Keratinocyte (primary cell): ENCODE measurements at regions not wholly inside any gene's neighbourhood (a gene's known extent, or its start where the extent isn't known, plus 50 kb on each side); places are given as distances from the start of the nearest gene placed in this dataset.

Experiments used
- DNase-seq: peaks from one replicate; pipeline ENCODE4 v3.0.0-alpha.2; 2011; ENCODE audit warnings: low read depth, missing footprints, low spot score
- FAIRE-seq: peaks from 2 replicates; lab custom pipeline; 2011; peaks lifted over from hg19 to GRCh38; lab: Jason Lieb, UNC
- H2AFZ ChIP-seq: 2 replicates; pipeline ENCODE4 v1.6.0; 2012; ENCODE audit warnings: low read length, control low read depth, inconsistent platforms; ENCODE audit not compliant: control insufficient read depth
- H3K27ac ChIP-seq: 2 replicates; pipeline ENCODE4 v1.5.1; 2011; ENCODE audit warnings: low read length; ENCODE audit not compliant: control insufficient read depth, insufficient read depth
- H3K27me3 ChIP-seq: 3 replicates; pipeline ENCODE4 v1.6.0; 2011; ENCODE audit warnings: low read length; ENCODE audit not compliant: control insufficient read depth, insufficient read depth; ENCODE audit errors: extremely low read depth
- H3K36me3 ChIP-seq, 2 experiments: 2 replicates in 1 of 2; 3 replicates in 1 of 2; pipeline ENCODE4 v1.5.1; 2011; ENCODE audit warnings: low read length in 2 of 2, mild to moderate bottlenecking in 1 of 2; ENCODE audit not compliant: control insufficient read depth in 2 of 2, insufficient read depth in 2 of 2; ENCODE audit errors: extremely low read depth in 1 of 2
- H3K4me1 ChIP-seq: 3 replicates; pipeline ENCODE4 v1.5.1; 2011; ENCODE audit warnings: low read length; ENCODE audit not compliant: control insufficient read depth, insufficient read depth; ENCODE audit errors: extremely low read depth
- H3K4me2 ChIP-seq: 3 replicates; pipeline ENCODE4 v1.6.0; 2011; ENCODE audit warnings: low read depth, low read length; ENCODE audit not compliant: control insufficient read depth, insufficient read depth; ENCODE audit errors: extremely low read depth
- H3K4me3 ChIP-seq, 3 experiments: fragments of 200-600 bp in 1 of 3; sonication (generic) in 1 of 3; 2 replicates in 2 of 3; 3 replicates in 1 of 3; pipeline ENCODE4 v1.5.1; 2011 to 2016; ENCODE audit warnings: low read length in 3 of 3, mild to moderate bottlenecking in 3 of 3, control low read depth in 2 of 3, inconsistent platforms in 1 of 3, low read depth in 1 of 3, mixed read lengths in 1 of 3, mixed run types in 1 of 3, moderate library complexity in 1 of 3; ENCODE audit not compliant: control insufficient read depth in 2 of 3, insufficient read depth in 2 of 3; ENCODE audit errors: extremely low read depth in 1 of 3
- H3K79me2 ChIP-seq: 2 replicates; pipeline ENCODE4 v1.6.0; 2012; ENCODE audit warnings: low read length; ENCODE audit not compliant: control insufficient read depth, insufficient read depth
- H3K9ac ChIP-seq: 3 replicates; pipeline ENCODE4 v1.6.0; 2011; ENCODE audit warnings: low read length; ENCODE audit not compliant: control insufficient read depth, insufficient read depth; ENCODE audit errors: extremely low read depth
- H3K9me1 ChIP-seq: 3 replicates; pipeline ENCODE4 v1.6.0; 2011; ENCODE audit warnings: low read length; ENCODE audit not compliant: control insufficient read depth, insufficient read depth; ENCODE audit errors: extremely low read depth
- H3K9me3 ChIP-seq: 2 replicates; pipeline ENCODE4 v1.5.1; 2012; ENCODE audit warnings: low read depth, low read length; ENCODE audit not compliant: control insufficient read depth
- H4K20me1 ChIP-seq: 3 replicates; pipeline ENCODE4 v1.6.0; 2011; ENCODE audit warnings: low read length; ENCODE audit not compliant: control insufficient read depth, insufficient read depth; ENCODE audit errors: extremely low read depth
- EZH2 ChIP-seq: IDR thresholded peaks from one replicate; pipeline ENCODE4 v1.6.1; 2012; ENCODE audit warnings: inconsistent platforms, mild to moderate bottlenecking, low read length, moderate library complexity
- dilution Hi-C: fragments of 300-500 bp; cut with MboI; formaldehyde crosslinking; loops from one replicate; pipeline ENCODE4 v1.7.0; 2020; ENCODE audit warnings: low sequenced_read_pairs; ENCODE audit not compliant: extremely low pct_ligation_motif_present
- TF ChIP-seq, protein P1 (sequence below), 3 experiments: IDR thresholded peaks in 1 of 3; conservative IDR thresholded peaks in 1 of 3; optimal IDR thresholded peaks in 1 of 3; 2 replicates in 2 of 3; 3 replicates in 1 of 3; pipeline versions ENCODE3 to v1.5.1; 2011; ENCODE audit warnings: low read length in 3 of 3, mild to moderate bottlenecking in 3 of 3, moderate library complexity in 2 of 3, control low read depth in 1 of 3, inconsistent platforms in 1 of 3; ENCODE audit not compliant: insufficient read depth in 2 of 3; ENCODE audit errors: extremely low read depth in 1 of 3

DNA sequence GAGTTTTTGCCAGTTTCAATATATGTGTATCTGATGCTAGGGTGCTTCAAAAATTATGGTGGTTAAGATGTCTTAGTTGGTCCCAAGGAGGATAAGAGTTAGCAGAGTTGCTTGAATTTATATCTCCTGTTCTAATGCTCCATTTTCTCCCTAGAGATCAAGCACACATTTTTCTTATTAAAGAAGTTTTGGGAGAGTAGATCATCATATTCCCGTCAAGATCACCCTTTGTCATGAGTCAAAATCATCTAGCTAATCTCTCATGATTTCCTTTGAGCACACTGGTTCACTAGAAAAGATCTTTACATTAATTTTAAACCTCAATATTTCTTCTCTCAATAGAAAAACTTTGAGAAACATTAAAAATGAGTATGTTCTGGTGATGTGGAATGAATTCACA lies 429.9 kb upstream of the SEMA3A start:
- Histone ChIP-seq H3K9me3 (no peaks in the 10 kb centered on the region), H3K9ac (no peak overlapping the region), H4K20me1 (no peaks in the 10 kb centered on the region), H3K4me3 (no peak overlapping the region), H3K36me3 (no peaks in the 10 kb centered on the region), H3K27ac (no peak overlapping the region), H3K4me1 (no peaks in the 10 kb centered on the region), H3K9me1 (no peaks in the 10 kb centered on the region), H3K4me2 (no peak overlapping the region), H3K79me2 (no peaks in the 10 kb centered on the region), H3K27me3 (no peaks in the 10 kb centered on the region), H2AFZ (no peak overlapping the region)
- dilution Hi-C loops: no loop called here
- FAIRE-seq (no peak), DNase-seq (no peak)
- TF ChIP-seq EZH2: no peak
- TF ChIP-seq, protein P1, sequence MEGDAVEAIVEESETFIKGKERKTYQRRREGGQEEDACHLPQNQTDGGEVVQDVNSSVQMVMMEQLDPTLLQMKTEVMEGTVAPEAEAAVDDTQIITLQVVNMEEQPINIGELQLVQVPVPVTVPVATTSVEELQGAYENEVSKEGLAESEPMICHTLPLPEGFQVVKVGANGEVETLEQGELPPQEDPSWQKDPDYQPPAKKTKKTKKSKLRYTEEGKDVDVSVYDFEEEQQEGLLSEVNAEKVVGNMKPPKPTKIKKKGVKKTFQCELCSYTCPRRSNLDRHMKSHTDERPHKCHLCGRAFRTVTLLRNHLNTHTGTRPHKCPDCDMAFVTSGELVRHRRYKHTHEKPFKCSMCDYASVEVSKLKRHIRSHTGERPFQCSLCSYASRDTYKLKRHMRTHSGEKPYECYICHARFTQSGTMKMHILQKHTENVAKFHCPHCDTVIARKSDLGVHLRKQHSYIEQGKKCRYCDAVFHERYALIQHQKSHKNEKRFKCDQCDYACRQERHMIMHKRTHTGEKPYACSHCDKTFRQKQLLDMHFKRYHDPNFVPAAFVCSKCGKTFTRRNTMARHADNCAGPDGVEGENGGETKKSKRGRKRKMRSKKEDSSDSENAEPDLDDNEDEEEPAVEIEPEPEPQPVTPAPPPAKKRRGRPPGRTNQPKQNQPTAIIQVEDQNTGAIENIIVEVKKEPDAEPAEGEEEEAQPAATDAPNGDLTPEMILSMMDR (optimal IDR thresholded peaks at IDR 0.05 in 1 of 3, IDR thresholded peaks at IDR 0.05 in 1 of 3, conservative IDR thresholded peaks at IDR 0.05 in 1 of 3; ENCODE audit: extremely low read depth in 1 of 3, insufficient read depth in 2 of 3, low read length in 3 of 3): no peak

DNA sequence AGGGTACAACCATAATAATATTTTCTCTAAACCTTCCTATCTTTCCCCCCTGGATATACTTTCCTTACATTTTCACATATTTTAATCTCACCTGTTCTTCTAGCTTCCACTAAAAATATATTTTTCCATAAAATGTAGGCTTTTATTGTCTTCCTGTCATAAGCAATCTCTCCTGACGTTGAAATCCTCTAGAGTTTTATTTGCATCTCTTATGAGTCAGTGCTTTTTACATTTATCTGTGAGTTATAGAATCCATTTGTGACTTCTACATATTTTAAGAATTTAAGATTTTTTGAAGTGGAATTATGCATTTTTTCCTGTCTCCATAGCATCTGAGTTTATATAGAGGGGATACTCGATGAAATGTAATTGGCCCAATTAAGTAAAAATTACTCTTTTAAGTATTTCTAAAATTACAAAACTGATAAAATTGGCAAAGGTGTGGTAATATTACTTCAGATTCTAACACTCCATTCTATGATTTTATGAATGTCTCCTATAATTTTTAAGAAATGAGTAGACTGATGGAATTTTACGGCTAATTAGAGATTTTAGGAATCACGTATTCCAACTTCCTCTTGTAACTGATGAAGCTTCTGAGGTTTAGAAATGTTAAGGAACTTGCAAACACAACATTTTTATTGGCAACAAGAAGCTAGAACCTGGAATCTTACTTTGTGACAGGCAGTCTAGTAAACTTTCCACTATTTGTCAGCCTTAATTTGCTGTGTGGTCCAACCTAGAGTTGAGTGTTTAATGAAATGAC lies 422.9 kb upstream of the SEMA3A start:
- Histone ChIP-seq H3K9me3 (no peaks in the 10 kb centered on the region), H2AFZ (no peak overlapping the region), H3K79me2 (no peaks in the 10 kb centered on the region), H3K4me3 (no peak overlapping the region), H3K36me3 (no peaks in the 10 kb centered on the region), H4K20me1 (no peaks in the 10 kb centered on the region), H3K4me2 (no peak overlapping the region), H3K27me3 (no peaks in the 10 kb centered on the region), H3K27ac (no peak overlapping the region), H3K4me1 (no peaks in the 10 kb centered on the region), H3K9ac (no peak overlapping the region), H3K9me1 (no peaks in the 10 kb centered on the region)
- FAIRE-seq: no peak
- dilution Hi-C loops: no loop called here
- TF ChIP-seq, protein P1 (optimal IDR thresholded peaks at IDR 0.05 in 1 of 3, IDR thresholded peaks at IDR 0.05 in 1 of 3, conservative IDR thresholded peaks at IDR 0.05 in 1 of 3; ENCODE audit: extremely low read depth in 1 of 3, insufficient read depth in 2 of 3, low read length in 3 of 3): no peak
- no peak for TF ChIP-seq EZH2
- no peak for DNase-seq
